OCI-LY1 (cell line): ENCODE measurements at regions not wholly inside any gene's neighbourhood (a gene's known extent, or its start where the extent isn't known, plus 50 kb on each side); places are given as distances from the start of the nearest gene placed in this dataset.

Experiments
- EZH2 ChIP-seq: fragments of 200-600 bp; sonication (generic), shearing (Covaris generic); IDR thresholded peaks from 2 replicates; pipeline ENCODE4 v1.8.0; 2017; ENCODE audit warnings: borderline replicate concordance, mixed run types, mild to moderate bottlenecking, antibody characterized with exemption, low read length, moderate library complexity, mixed read lengths
- TF ChIP-seq, protein P1 (sequence below): fragments of 200-600 bp; sonication (generic), shearing (Covaris generic); IDR thresholded peaks from 2 replicates; pipeline ENCODE4 v1.5.1; 2017; ENCODE audit warnings: mild to moderate bottlenecking, antibody characterized with exemption, low read length, moderate library complexity, mixed read lengths

DNA sequence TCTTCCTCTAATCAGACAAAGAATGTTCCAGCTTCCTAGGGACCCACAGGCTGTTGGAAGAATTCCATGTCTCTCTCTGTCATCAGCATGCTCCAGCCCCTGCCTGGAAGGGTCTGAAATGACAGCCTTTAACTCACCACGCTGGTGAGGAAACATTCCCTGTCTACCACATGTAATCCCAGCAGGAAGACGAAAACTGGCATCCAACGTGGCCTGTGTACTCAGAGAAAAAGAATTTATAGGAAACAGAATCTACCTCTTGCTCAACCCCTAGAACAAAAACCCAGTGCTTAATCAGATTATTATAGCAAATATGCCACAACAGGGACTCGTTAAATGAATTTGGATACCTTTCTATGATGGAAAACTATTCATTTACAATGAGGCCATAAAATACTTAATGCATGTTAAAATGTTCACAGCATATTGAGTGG is 147.3 kb upstream of the FOXF1 start:
- TF ChIP-seq, protein P1, sequence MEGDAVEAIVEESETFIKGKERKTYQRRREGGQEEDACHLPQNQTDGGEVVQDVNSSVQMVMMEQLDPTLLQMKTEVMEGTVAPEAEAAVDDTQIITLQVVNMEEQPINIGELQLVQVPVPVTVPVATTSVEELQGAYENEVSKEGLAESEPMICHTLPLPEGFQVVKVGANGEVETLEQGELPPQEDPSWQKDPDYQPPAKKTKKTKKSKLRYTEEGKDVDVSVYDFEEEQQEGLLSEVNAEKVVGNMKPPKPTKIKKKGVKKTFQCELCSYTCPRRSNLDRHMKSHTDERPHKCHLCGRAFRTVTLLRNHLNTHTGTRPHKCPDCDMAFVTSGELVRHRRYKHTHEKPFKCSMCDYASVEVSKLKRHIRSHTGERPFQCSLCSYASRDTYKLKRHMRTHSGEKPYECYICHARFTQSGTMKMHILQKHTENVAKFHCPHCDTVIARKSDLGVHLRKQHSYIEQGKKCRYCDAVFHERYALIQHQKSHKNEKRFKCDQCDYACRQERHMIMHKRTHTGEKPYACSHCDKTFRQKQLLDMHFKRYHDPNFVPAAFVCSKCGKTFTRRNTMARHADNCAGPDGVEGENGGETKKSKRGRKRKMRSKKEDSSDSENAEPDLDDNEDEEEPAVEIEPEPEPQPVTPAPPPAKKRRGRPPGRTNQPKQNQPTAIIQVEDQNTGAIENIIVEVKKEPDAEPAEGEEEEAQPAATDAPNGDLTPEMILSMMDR, result no peak
- TF ChIP-seq EZH2, result no peak
